Neural progenitor cell (in vitro differentiated cells): ENCODE measurements at regions not wholly inside any gene's neighbourhood (a gene's known extent, or its start where the extent isn't known, plus 50 kb on each side); places are given as distances from the start of the nearest gene placed in this dataset.

Experiments used
- EZH2phosphoT487 ChIP-seq: fragments of 200-600 bp; sonication (generic); IDR thresholded peaks from 2 replicates; pipeline ENCODE4 v1.6.1; 2017; ENCODE audit warnings: antibody characterized with exemption
- TF ChIP-seq, protein P1 (sequence below): fragments of 200-600 bp; sonication (generic); IDR thresholded peaks from 2 replicates; pipeline ENCODE4 v1.5.1; 2017; ENCODE audit warnings: antibody characterized with exemption, mild to moderate bottlenecking

DNA sequence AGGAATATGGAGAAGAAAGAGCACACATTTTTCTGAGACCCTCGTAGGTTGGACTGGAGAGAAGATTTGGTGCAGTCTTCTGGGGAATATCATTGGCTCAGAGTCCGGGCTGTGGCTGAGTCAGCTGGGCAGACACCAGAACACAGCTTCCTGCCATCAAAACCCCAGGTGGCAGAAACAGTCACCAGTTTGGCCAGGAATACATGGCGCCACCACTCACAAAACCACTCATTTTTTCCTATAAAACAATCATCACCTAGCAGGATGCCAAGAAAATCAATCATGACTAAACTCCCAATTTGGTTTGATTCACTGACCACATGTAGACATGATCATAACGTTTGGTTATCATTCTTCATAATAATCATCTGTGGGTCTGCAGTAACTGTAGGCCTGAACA is 178.1 kb upstream of the PBX1 start:
- TF ChIP-seq, protein P1, sequence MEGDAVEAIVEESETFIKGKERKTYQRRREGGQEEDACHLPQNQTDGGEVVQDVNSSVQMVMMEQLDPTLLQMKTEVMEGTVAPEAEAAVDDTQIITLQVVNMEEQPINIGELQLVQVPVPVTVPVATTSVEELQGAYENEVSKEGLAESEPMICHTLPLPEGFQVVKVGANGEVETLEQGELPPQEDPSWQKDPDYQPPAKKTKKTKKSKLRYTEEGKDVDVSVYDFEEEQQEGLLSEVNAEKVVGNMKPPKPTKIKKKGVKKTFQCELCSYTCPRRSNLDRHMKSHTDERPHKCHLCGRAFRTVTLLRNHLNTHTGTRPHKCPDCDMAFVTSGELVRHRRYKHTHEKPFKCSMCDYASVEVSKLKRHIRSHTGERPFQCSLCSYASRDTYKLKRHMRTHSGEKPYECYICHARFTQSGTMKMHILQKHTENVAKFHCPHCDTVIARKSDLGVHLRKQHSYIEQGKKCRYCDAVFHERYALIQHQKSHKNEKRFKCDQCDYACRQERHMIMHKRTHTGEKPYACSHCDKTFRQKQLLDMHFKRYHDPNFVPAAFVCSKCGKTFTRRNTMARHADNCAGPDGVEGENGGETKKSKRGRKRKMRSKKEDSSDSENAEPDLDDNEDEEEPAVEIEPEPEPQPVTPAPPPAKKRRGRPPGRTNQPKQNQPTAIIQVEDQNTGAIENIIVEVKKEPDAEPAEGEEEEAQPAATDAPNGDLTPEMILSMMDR: no peak
- no peak for TF ChIP-seq EZH2phosphoT487
